Right lobe of liver (tissue), 4 donors: ENCODE measurements at regions not wholly inside any gene's neighbourhood (a gene's known extent, or its start where the extent isn't known, plus 50 kb on each side); places are given as distances from the start of the nearest gene placed in this dataset.

Experiments
- POLR2A ChIP-seq: fragments of 450-650 bp; IDR thresholded peaks from one replicate; pipeline ENCODE4 v1.6.1; 2017; ENCODE audit warnings: antibody characterized with exemption, mild to moderate bottlenecking
- TF ChIP-seq, protein P1 (sequence below), 4 donors: fragments of 200-600 bp in 3 of 4; fragments of 450-650 bp in 1 of 4; IDR thresholded peaks; one replicate each; pipeline versions ENCODE4 v1.5.1 to v1.8.0; 2016 to 2022; ENCODE audit warnings: antibody characterized with exemption in 4 of 4, mild to moderate bottlenecking in 2 of 4
- donor health status: DM: no; HTN: no; CAD: no.
- donor health status: DM: no; HTN: no; CAD: no.
- donor health status: DM: no; HTN: yes; CAD: no.

DNA sequence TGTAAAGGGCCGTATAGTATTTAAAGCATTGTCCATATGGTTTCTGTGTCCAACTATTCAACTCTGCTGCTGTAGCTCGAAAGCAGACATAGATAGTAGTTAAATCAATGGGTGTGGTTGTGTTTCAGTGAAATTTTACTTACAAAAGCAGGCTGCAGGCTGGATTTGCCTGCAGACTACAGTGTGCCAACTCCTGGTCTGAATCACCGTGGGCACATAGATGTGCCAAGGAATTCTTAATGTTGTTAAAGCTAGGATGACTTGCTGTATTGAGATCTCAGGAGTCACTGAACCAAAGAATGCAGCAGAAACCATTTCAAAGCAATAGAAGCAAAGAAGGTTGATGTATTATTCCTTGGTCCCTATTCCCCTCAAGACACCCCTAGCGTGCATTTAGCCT, 379.0 kb downstream of the STIM2 start:
- TF ChIP-seq, protein P1, sequence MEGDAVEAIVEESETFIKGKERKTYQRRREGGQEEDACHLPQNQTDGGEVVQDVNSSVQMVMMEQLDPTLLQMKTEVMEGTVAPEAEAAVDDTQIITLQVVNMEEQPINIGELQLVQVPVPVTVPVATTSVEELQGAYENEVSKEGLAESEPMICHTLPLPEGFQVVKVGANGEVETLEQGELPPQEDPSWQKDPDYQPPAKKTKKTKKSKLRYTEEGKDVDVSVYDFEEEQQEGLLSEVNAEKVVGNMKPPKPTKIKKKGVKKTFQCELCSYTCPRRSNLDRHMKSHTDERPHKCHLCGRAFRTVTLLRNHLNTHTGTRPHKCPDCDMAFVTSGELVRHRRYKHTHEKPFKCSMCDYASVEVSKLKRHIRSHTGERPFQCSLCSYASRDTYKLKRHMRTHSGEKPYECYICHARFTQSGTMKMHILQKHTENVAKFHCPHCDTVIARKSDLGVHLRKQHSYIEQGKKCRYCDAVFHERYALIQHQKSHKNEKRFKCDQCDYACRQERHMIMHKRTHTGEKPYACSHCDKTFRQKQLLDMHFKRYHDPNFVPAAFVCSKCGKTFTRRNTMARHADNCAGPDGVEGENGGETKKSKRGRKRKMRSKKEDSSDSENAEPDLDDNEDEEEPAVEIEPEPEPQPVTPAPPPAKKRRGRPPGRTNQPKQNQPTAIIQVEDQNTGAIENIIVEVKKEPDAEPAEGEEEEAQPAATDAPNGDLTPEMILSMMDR (IDR thresholded peaks at IDR 0.05): no peak
- no peak for TF ChIP-seq POLR2A
